H1 (cell line): ENCODE measurements at regions not wholly inside any gene's neighbourhood (a gene's known extent, or its start where the extent isn't known, plus 50 kb on each side); places are given as distances from the start of the nearest gene placed in this dataset.

Experiments
- CTCF ChIA-PET: fragments of 300-600 bp; sonication (Branson Sonifier 250); formaldehyde crosslinking; loops from one replicate; lab custom pipeline; 2021; ENCODE audit not compliant: partially characterized antibody; lab: Charles Lee
- POLR2A ChIA-PET: fragments of 300-600 bp; sonication (Branson Sonifier 250); formaldehyde crosslinking; loops from one replicate; lab custom pipeline; 2021; ENCODE audit warnings: inconsistent platforms; ENCODE audit not compliant: partially characterized antibody; lab: Charles Lee
- DNase-seq, 2 experiments: peaks; one replicate each; pipeline versions ENCODE4 v3.0.0 to v3.0.0-alpha.2; 2010 to 2022; ENCODE audit warnings: low spot score in 2 of 2, low read depth in 1 of 2, mixed read lengths in 1 of 2
- FAIRE-seq: peaks from 2 replicates; lab custom pipeline; 2011; peaks lifted over from hg19 to GRCh38; lab: Jason Lieb, UNC
- H2AFZ ChIP-seq: 2 replicates; pipeline ENCODE4 v1.8.1; 2012; ENCODE audit warnings: low read length, inconsistent platforms
- H2AK5ac ChIP-seq: 2 replicates; pipeline ENCODE4 v1.6.1; 2013; ENCODE audit warnings: low read depth, low read length
- H2BK120ac ChIP-seq: replicated peaks from 2 replicates; pipeline ENCODE3; 2013; ENCODE audit warnings: low read depth, low read length, inconsistent platforms
- H2BK12ac ChIP-seq: 2 replicates; pipeline ENCODE4 v1.6.1; 2013; ENCODE audit warnings: low read depth, low read length
- H2BK15ac ChIP-seq: 2 replicates; pipeline ENCODE4 v1.6.1; 2013; ENCODE audit warnings: low read length
- H2BK20ac ChIP-seq: 2 replicates; pipeline ENCODE4 v1.6.1; 2013; ENCODE audit warnings: low read length
- H2BK5ac ChIP-seq: 2 replicates; pipeline ENCODE4 v1.6.1; 2013; ENCODE audit warnings: low read depth, low read length
- H3K14ac ChIP-seq: 2 replicates; pipeline ENCODE4 v1.6.1; 2013; ENCODE audit warnings: inconsistent platforms; ENCODE audit not compliant: insufficient read length
- H3K18ac ChIP-seq: 2 replicates; pipeline ENCODE4 v1.6.1; 2013; ENCODE audit warnings: low read length; ENCODE audit errors: extremely low read depth
- H3K23ac ChIP-seq: 2 replicates; pipeline ENCODE4 v1.6.1; 2013; ENCODE audit warnings: inconsistent platforms; ENCODE audit not compliant: insufficient read length
- H3K23me2 ChIP-seq: 2 replicates; pipeline ENCODE4 v1.6.1; 2013; ENCODE audit warnings: low read depth, low read length
- H3K27ac ChIP-seq: 2 replicates; pipeline ENCODE4 v1.6.1; 2011; ENCODE audit warnings: low read depth, low read length, inconsistent platforms
- H3K27me3 ChIP-seq, 4 experiments: replicated peaks in 1 of 4; 1 replicate in 1 of 4; 2 replicates in 3 of 4; pipeline versions ENCODE4 v1.6.1 to v1.8.1; 2011 to 2013; ENCODE audit warnings: low read length in 3 of 4, mild to moderate bottlenecking in 3 of 4, inconsistent platforms in 2 of 4, mixed read lengths in 2 of 4, moderate library complexity in 1 of 4; ENCODE audit not compliant: control insufficient read depth in 3 of 4, insufficient read depth in 3 of 4; ENCODE audit errors: extremely low read depth in 1 of 4
- H3K36me3 ChIP-seq, 4 experiments: 2 replicates each; pipeline versions ENCODE4 v1.6.1 to v1.8.1; 2011 to 2013; ENCODE audit warnings: mild to moderate bottlenecking in 4 of 4, low read length in 3 of 4, moderate library complexity in 2 of 4, control low read depth in 1 of 4, inconsistent platforms in 1 of 4; ENCODE audit not compliant: insufficient read depth in 4 of 4, control insufficient read depth in 2 of 4
- H3K4ac ChIP-seq: replicated peaks from 2 replicates; pipeline ENCODE3; 2013; ENCODE audit warnings: low read length, low read depth, mixed read lengths, inconsistent platforms; ENCODE audit not compliant: insufficient read length
- H3K4me1 ChIP-seq, 4 experiments: replicated peaks in 1 of 4; 1 replicate in 1 of 4; 2 replicates in 3 of 4; pipeline versions ENCODE4 v1.6.1 to v1.8.1; 2011 to 2013; ENCODE audit warnings: low read length in 3 of 4, inconsistent platforms in 2 of 4, mixed read lengths in 1 of 4; ENCODE audit not compliant: insufficient read depth in 4 of 4, control insufficient read depth in 3 of 4
- H3K4me2 ChIP-seq, 2 experiments: 2 replicates each; pipeline versions ENCODE4 v1.6.1 to v1.8.1; 2011 to 2013; ENCODE audit warnings: low read depth in 2 of 2, low read length in 2 of 2, control low read depth in 1 of 2, inconsistent platforms in 1 of 2, mild to moderate bottlenecking in 1 of 2; ENCODE audit not compliant: insufficient read depth in 1 of 2
- H3K4me3 ChIP-seq, 4 experiments: fragments of 200-600, 300-600 bp in 1 of 4; sonication (generic), shearing (Covaris generic), sonication (Bioruptor Twin) in 1 of 4; 2 replicates each; pipeline versions ENCODE4 v1.5.1 to v1.8.1; 2011 to 2016; ENCODE audit warnings: low read length in 4 of 4, low read depth in 3 of 4, control low read depth in 2 of 4, inconsistent platforms in 2 of 4, mild to moderate bottlenecking in 2 of 4, mixed read lengths in 1 of 4, moderate library complexity in 1 of 4; ENCODE audit not compliant: insufficient read depth in 2 of 4; ENCODE audit errors: extremely low read depth in 1 of 4
- H3K56ac ChIP-seq: replicated peaks from 2 replicates; pipeline ENCODE3; 2013; ENCODE audit warnings: low read depth, mild to moderate bottlenecking, mixed read lengths, low read length, inconsistent platforms; ENCODE audit not compliant: insufficient read length
- H3K79me1 ChIP-seq: 2 replicates; pipeline ENCODE4 v1.6.1; 2013; ENCODE audit warnings: low read depth, low read length, control low read depth
- H3K79me2 ChIP-seq, 2 experiments: 2 replicates each; pipeline versions ENCODE4 v1.6.1 to v1.8.1; 2012 to 2013; ENCODE audit warnings: low read length in 2 of 2, mild to moderate bottlenecking in 2 of 2, inconsistent platforms in 1 of 2; ENCODE audit not compliant: insufficient read depth in 2 of 2, control insufficient read depth in 1 of 2
- H3K9ac ChIP-seq, 4 experiments: replicated peaks in 1 of 4; 1 replicate in 1 of 4; 2 replicates in 3 of 4; pipeline versions ENCODE4 v1.6.1 to v1.8.1; 2011 to 2013; ENCODE audit warnings: low read depth in 3 of 4, low read length in 3 of 4, control low read depth in 2 of 4, mild to moderate bottlenecking in 2 of 4, moderate library complexity in 2 of 4, inconsistent platforms in 1 of 4; ENCODE audit errors: extremely low read depth in 1 of 4
- H3K9me3 ChIP-seq, 2 experiments: 2 replicates each; pipeline versions ENCODE4 v1.6.1 to v1.8.1; 2012 to 2013; ENCODE audit warnings: mild to moderate bottlenecking in 2 of 2, moderate library complexity in 2 of 2, control low read depth in 1 of 2, inconsistent platforms in 1 of 2, low read depth in 1 of 2, low read length in 1 of 2, mixed read lengths in 1 of 2; ENCODE audit not compliant: insufficient read depth in 2 of 2
- H4K20me1 ChIP-seq, 2 experiments: replicated peaks in 1 of 2; 2 replicates each; pipeline versions ENCODE3 to v1.8.1; 2011 to 2013; ENCODE audit warnings: inconsistent platforms in 2 of 2, low read length in 2 of 2, mild to moderate bottlenecking in 1 of 2; ENCODE audit not compliant: insufficient read depth in 2 of 2, control insufficient read depth in 1 of 2
- H4K5ac ChIP-seq: 2 replicates; pipeline ENCODE4 v1.6.1; 2013; ENCODE audit warnings: low read length, low read depth, mixed read lengths, inconsistent platforms; ENCODE audit not compliant: insufficient read length
- H4K8ac ChIP-seq: 2 replicates; pipeline ENCODE4 v1.8.0; 2013; ENCODE audit warnings: mild to moderate bottlenecking, moderate library complexity, low read length, inconsistent platforms; ENCODE audit not compliant: insufficient read depth; ENCODE audit errors: extremely low read depth
- H4K91ac ChIP-seq: replicated peaks from 2 replicates; pipeline ENCODE3; 2013; ENCODE audit warnings: low read length, mixed read lengths, inconsistent platforms; ENCODE audit not compliant: insufficient read length
- CTBP2 ChIP-seq: IDR thresholded peaks from 2 replicates; pipeline ENCODE4 v1.7.0; 2011; ENCODE audit warnings: borderline replicate concordance, mild to moderate bottlenecking, moderate library complexity, mixed read lengths, low read length; ENCODE audit not compliant: insufficient read depth, insufficient read length
- EGR1 ChIP-seq: IDR thresholded peaks from 2 replicates; pipeline ENCODE4 v1.6.1; 2011; ENCODE audit warnings: low read depth, low read length, borderline replicate concordance
- RAD21 ChIP-seq, 2 experiments: IDR thresholded peaks in 1 of 2; conservative IDR thresholded peaks in 1 of 2; 2 replicates each; pipeline ENCODE4 v1.6.1; 2011; ENCODE audit warnings: low read depth in 2 of 2, low read length in 2 of 2, improper control_type of control experiment in 1 of 2, inconsistent platforms in 1 of 2, mild to moderate bottlenecking in 1 of 2, moderate library complexity in 1 of 2
- WGBS, 2 experiments: shearing (Covaris generic) in 1 of 2; methylation state at CpG; one replicate each; pipeline versions ENCODE4 v1.1.6 to v1.1.7; 2013 to 2015; ENCODE audit warnings: low lambda C conversion rate in 2 of 2, mixed read lengths in 2 of 2, inconsistent platforms in 1 of 2, low coverage in 1 of 2, missing lambda C conversion rate in 1 of 2; ENCODE audit not compliant: insufficient replicate concordance in 2 of 2, insufficient coverage in 1 of 2, insufficient read length in 1 of 2; ENCODE audit errors: extremely low coverage in 1 of 2, missing lambda C conversion rate in 1 of 2; 5-methylcytosine and 5-hydroxymethylcytosine counted together

- H3K23ac ChIP-seq = no peak overlapping the region
Observed at GRCh38 chr5:42366051-42366450, 57.2 kb upstream of the GHR start.

More at GRCh38 chr5:42366051-42366450, 57.2 kb upstream of the GHR start:
- Histone ChIP-seq H3K18ac (no peak overlapping the region), H3K79me2 (no peaks in the 10 kb centered on the region), H2BK15ac (no peak overlapping the region), H2BK20ac (no peak overlapping the region), H3K27ac (no peak overlapping the region), H3K56ac (no peak overlapping the region), H2BK5ac (no peak overlapping the region), H3K23me2 (no peaks in the 10 kb centered on the region), H3K9me3 (no peaks in the 10 kb centered on the region), H3K4ac (no peak overlapping the region), H3K9ac (no peak overlapping the region), H4K8ac (no peak overlapping the region), H3K36me3 (no peaks in the 10 kb centered on the region), H3K79me1 (no peaks in the 10 kb centered on the region), H4K5ac (no peak overlapping the region), H4K20me1 (no peaks in the 10 kb centered on the region), H2BK12ac (no peak overlapping the region), H2AFZ (no peak overlapping the region), H3K27me3 (no peaks in the 10 kb centered on the region), H3K4me3 (no peak overlapping the region), H2BK120ac (no peak overlapping the region), H3K4me1 (peaks cover 0 to 4% (median 3%) of the 10 kb centered on the region in 4 experiments; a peak in 4 of 7 replicates), H3K4me2 (no peak overlapping the region), H3K14ac (no peak overlapping the region), H4K91ac (no peak overlapping the region), H2AK5ac (no peak overlapping the region)
- FAIRE-seq = no peak
- DNase-seq = no peak
- TF ChIP-seq RAD21 (IDR thresholded peaks at IDR 0.05 in 1 of 2, conservative IDR thresholded peaks at IDR 0.05 in 1 of 2; ENCODE audit: low read depth in 2 of 2, low read length in 2 of 2) (no peak), CTBP2 (no peak), EGR1 (no peak)
- 94% methylated on average over 2 of the region's 2 CpGs; no CpG with 5 or more reads in 1 of the 2 experiments for WGBS, 2 experiments
- CTCF ChIA-PET = interaction anchor here (0.6 to 1.8 kb wide), 2 partner anchors 309 to 401 kb away, joined by 3 to 7 read pairs; no protein-coding TSS in a partner anchor
- POLR2A ChIA-PET = no interaction called here
